Aorta (tissue), 5 donors: ENCODE measurements at regions not wholly inside any gene's neighbourhood (a gene's known extent, or its start where the extent isn't known, plus 50 kb on each side); places are given as distances from the start of the nearest gene placed in this dataset.
"Not testable (repeated sequence)": the region's sequence is repeated elsewhere in the genome, so short reads cannot be mapped to it uniquely, and the experiment has no call there.

ENCODE experiments used
- ATAC-seq: fragments of 200-7000 bp; cut with Tn5 transposase; one replicate; pipeline ENCODE4 v1.9.1; 2022; ENCODE audit warnings: moderate library complexity; ENCODE audit not compliant: low FRiP score
- DNase-seq, 2 donors: peaks; one replicate each; pipeline ENCODE4 v3.0.0-alpha.2; 2020
- H3K27ac ChIP-seq, 2 donors: one replicate each; pipeline ENCODE4 v1.5.1; 2013; ENCODE audit warnings: low read length in 2 of 2, mild to moderate bottlenecking in 2 of 2, moderate library complexity in 2 of 2, control low read depth in 1 of 2, inconsistent platforms in 1 of 2, low read depth in 1 of 2
- H3K27me3 ChIP-seq, 2 donors: one replicate each; pipeline ENCODE4 v1.6.1; 2013; ENCODE audit warnings: control low read depth in 1 of 2, low read length in 1 of 2, mild to moderate bottlenecking in 1 of 2, moderate library complexity in 1 of 2; ENCODE audit not compliant: insufficient read depth in 2 of 2, control insufficient read depth in 1 of 2
- H3K36me3 ChIP-seq, 2 donors: one replicate each; pipeline ENCODE4 v1.6.1; 2013; ENCODE audit warnings: control low read depth in 1 of 2, low read length in 1 of 2, mild to moderate bottlenecking in 1 of 2; ENCODE audit not compliant: insufficient read depth in 2 of 2, control insufficient read depth in 1 of 2
- H3K4me1 ChIP-seq, 2 donors: one replicate each; pipeline ENCODE4 v1.6.1; 2013; ENCODE audit warnings: low read length in 2 of 2, control low read depth in 1 of 2, mild to moderate bottlenecking in 1 of 2, moderate library complexity in 1 of 2; ENCODE audit not compliant: insufficient read depth in 2 of 2, control insufficient read depth in 1 of 2
- H3K4me3 ChIP-seq, 2 donors: one replicate each; pipeline ENCODE4 v1.5.1; 2013; ENCODE audit warnings: low read length in 2 of 2, control low read depth in 1 of 2, mild to moderate bottlenecking in 1 of 2
- H3K9me3 ChIP-seq: one replicate; pipeline ENCODE4 v1.6.1; 2013; ENCODE audit warnings: mild to moderate bottlenecking, low read length; ENCODE audit not compliant: control insufficient read depth
- WGBS, 2 donors: extraction: QIAGEN DNeasy Blood & Tissue Kit; methylation state at CpG; one replicate each; pipeline ENCODE4 v1.1.7; 2013; 5-methylcytosine and 5-hydroxymethylcytosine counted together
- intact Hi-C, 2 donors: fragments of 100-400 bp; cut with DNase I; formaldehyde crosslinking; loops; one replicate each; pipeline versions ENCODE4 v1.14.2 to v1.15.0; 2022
- donor health status: healthy with polysubstance abuse.
- donor health status: Bipolar disorder and iron deficiency.
- donor health status: DM: no; HTN: no; CAD: no.
- donor health status: DM: no; HTN: no; CAD: no.
- donor health status: DM: yes; HTN: yes; CAD: no.

- Histone ChIP-seq H3K9me3 (no peaks in the 10 kb centered on the region), H3K27me3 (no peaks in the 10 kb centered on the region), H3K4me3 (no peak overlapping the region), H3K4me1 (no peaks in the 10 kb centered on the region), H3K36me3 (no peaks in the 10 kb centered on the region), H3K27ac (no peak overlapping the region)
- DNase-seq = no peak
- no peak for ATAC-seq
- intact Hi-C loops = no loop called here
- 83 to 92% methylated on average over 1 of the region's 1 CpG for WGBS, 2 donors
These were observed 652.9 kb downstream of the ETNK1 start for GRCh38 chr12:23277831-23278230.

- 95 to 97% methylated on average over 4 of the region's 4 CpGs for WGBS, 2 donors
- Histone ChIP-seq H3K27ac (no peak overlapping the region), H3K4me1 (no peaks in the 10 kb centered on the region), H3K36me3 (no peaks in the 10 kb centered on the region), H3K27me3 (no peaks in the 10 kb centered on the region), H3K4me3 (no peak overlapping the region), H3K9me3 (no peaks in the 10 kb centered on the region)
- DNase-seq = no peak
- ATAC-seq = no peak
- intact Hi-C loops = no loop called here
These were observed 656.3 kb downstream of the ETNK1 start for GRCh38 chr12:23281295-23281694.

GRCh38 chr12:23282701-23283100 lies 657.7 kb downstream of the ETNK1 start:
- no peaks in the 10 kb centered on the region for H3K9me3 ChIP-seq
- intact Hi-C loops = no loop called here
- DNase-seq (no peak), ATAC-seq (no peak)
- no peaks in the 10 kb centered on the region for H3K4me1 ChIP-seq
- H3K4me3 ChIP-seq = no peak overlapping the region
- H3K27me3 ChIP-seq = no peaks in the 10 kb centered on the region
- no peak overlapping the region for H3K27ac ChIP-seq
- H3K36me3 ChIP-seq = no peaks in the 10 kb centered on the region

- H3K9me3 ChIP-seq, intact Hi-C loops, H3K4me3 ChIP-seq, DNase-seq, H3K4me1 ChIP-seq, H3K27ac ChIP-seq, H3K27me3 ChIP-seq, ATAC-seq, H3K36me3 ChIP-seq: not testable (repeated sequence)
- 94 to 97% methylated on average over 50 to 57 of the region's 57 CpGs for WGBS, 2 donors
These were observed 661.0 kb downstream of the ETNK1 start for GRCh38 chr12:23285764-23286530.

- Histone ChIP-seq H3K4me1 (peaks cover 0 to 14% of the 10 kb centered on the region in 2 donors), H3K27me3 (no peaks in the 10 kb centered on the region), H3K4me3 (no peak overlapping the region), H3K9me3 (no peaks in the 10 kb centered on the region), H3K36me3 (no peaks in the 10 kb centered on the region), H3K27ac (no peak overlapping the region)
- ATAC-seq (no peak), DNase-seq (no peak)
- intact Hi-C loops = loop anchor here in 1 of 2 donors (5.0 to 10.0 kb wide), 2 partner anchors 54 to 737 kb away; no protein-coding TSS in a partner anchor
- 84 to 86% methylated on average over 1 of the region's 1 CpG for WGBS, 2 donors
These were observed 658.7 kb downstream of the SOX5 start for GRCh38 chr12:23290627-23291330.

- 96 to 97% methylated on average over 3 of the region's 3 CpGs for WGBS, 2 donors
- ATAC-seq (no peak), DNase-seq (no peak)
- intact Hi-C loops = no loop called here
- Histone ChIP-seq H3K36me3 (no peaks in the 10 kb centered on the region), H3K9me3 (no peaks in the 10 kb centered on the region), H3K27me3 (no peaks in the 10 kb centered on the region), H3K27ac (no peak overlapping the region), H3K4me1 (no peaks in the 10 kb centered on the region), H3K4me3 (no peak overlapping the region)
These were observed 646.2 kb downstream of the SOX5 start for GRCh38 chr12:23303220-23303619.

GRCh38 chr12:23303821-23304220 lies 645.6 kb downstream of the SOX5 start:
- ATAC-seq (no peak), DNase-seq (no peak)
- 96 to 100% methylated on average over 1 of the region's 1 CpG for WGBS, 2 donors
- intact Hi-C loops = no loop called here
- Histone ChIP-seq H3K4me1 (no peaks in the 10 kb centered on the region), H3K27me3 (no peaks in the 10 kb centered on the region), H3K36me3 (no peaks in the 10 kb centered on the region), H3K27ac (no peak overlapping the region), H3K4me3 (no peak overlapping the region), H3K9me3 (no peaks in the 10 kb centered on the region)

GRCh38 chr12:23333938-23334337 lies 615.5 kb downstream of the SOX5 start:
- no peak overlapping the region for H3K4me3 ChIP-seq
- WGBS, 2 donors = 98 to 99% methylated on average over 2 of the region's 2 CpGs
- H3K27ac ChIP-seq = no peak overlapping the region
- H3K9me3 ChIP-seq = no peaks in the 10 kb centered on the region
- no peaks in the 10 kb centered on the region for H3K27me3 ChIP-seq
- H3K4me1 ChIP-seq = no peaks in the 10 kb centered on the region
- H3K36me3 ChIP-seq = no peaks in the 10 kb centered on the region
- DNase-seq (no peak), ATAC-seq (no peak)
- intact Hi-C loops = no loop called here

GRCh38 chr12:23335593-23335992 lies 613.9 kb downstream of the SOX5 start:
- Histone ChIP-seq H3K27me3 (no peaks in the 10 kb centered on the region), H3K4me1 (no peaks in the 10 kb centered on the region), H3K27ac (no peak overlapping the region), H3K4me3 (no peak overlapping the region), H3K9me3 (no peaks in the 10 kb centered on the region), H3K36me3 (no peaks in the 10 kb centered on the region)
- DNase-seq (no peak), ATAC-seq (no peak)
- WGBS, 2 donors = 86 to 91% methylated on average over 3 of the region's 3 CpGs
- intact Hi-C loops = no loop called here
